NCI-H345 treated with DMSO at 0.1 percent for 48 hours (cell line): ENCODE measurements at regions not wholly inside any gene's neighbourhood (a gene's known extent, or its start where the extent isn't known, plus 50 kb on each side); places are given as distances from the start of the nearest gene placed in this dataset.
"Not testable (repeated sequence)": the region's sequence is repeated elsewhere in the genome, so short reads cannot be mapped to it uniquely, and the experiment has no call there.

Experiments
- DNase-seq: peaks from one replicate; lab custom pipeline; 2025; ENCODE audit not compliant: unreplicated experiment; lab: John Stamatoyannopoulos, UW

GRCh38 chr4:115179438-115180062 lies 66.1 kb upstream of the NDST4 start:
- not testable (repeated sequence) for DNase-seq

GRCh38 chr4:115178687-115179086 lies 65.3 kb upstream of the NDST4 start:
- DNase-seq: not testable (repeated sequence)

- DNase-seq: no peak
These were observed 57.8 kb upstream of the NDST4 start for GRCh38 chr4:115171220-115171619.

GRCh38 chr4:115165503-115165902 lies 52.1 kb upstream of the NDST4 start:
- no peak for DNase-seq
